Nephron (organoid): ENCODE measurements at regions not wholly inside any gene's neighbourhood (a gene's known extent, or its start where the extent isn't known, plus 50 kb on each side); places are given as distances from the start of the nearest gene placed in this dataset.

Source experiments
- H3K27ac Mint-ChIP-seq, 3 experiments: 2 replicates each; pipeline ENCODE4 v1.8.0; 2020; ENCODE audit warnings: mixed read lengths in 3 of 3, mild to moderate bottlenecking in 2 of 3, moderate library complexity in 1 of 3
- H3K27me3 Mint-ChIP-seq: 2 replicates; pipeline ENCODE4 v1.8.0; 2021; ENCODE audit warnings: low read depth, mild to moderate bottlenecking, moderate library complexity, mixed read lengths
- H3K36me3 Mint-ChIP-seq: 2 replicates; pipeline ENCODE4 v1.8.0; 2020; ENCODE audit warnings: low read depth, mixed read lengths
- H3K4me1 Mint-ChIP-seq: 2 replicates; pipeline ENCODE4 v1.8.0; 2020; ENCODE audit warnings: mixed read lengths
- H3K4me3 Mint-ChIP-seq, 3 experiments: 2 replicates each; pipeline ENCODE4 v1.8.0; 2020; ENCODE audit warnings: mild to moderate bottlenecking in 3 of 3, mixed read lengths in 3 of 3, moderate library complexity in 2 of 3
- H3K9me3 Mint-ChIP-seq: 2 replicates; pipeline ENCODE4 v1.8.0; 2020; ENCODE audit warnings: mixed read lengths
- CTCF ChIP-seq, 3 experiments: fragments of 200-600 bp; sonication (generic); IDR thresholded peaks; one replicate each; pipeline ENCODE4 v1.5.0; 2021; ENCODE audit warnings: antibody characterized with exemption in 3 of 3; ENCODE audit not compliant: unreplicated experiment in 3 of 3

DNA sequence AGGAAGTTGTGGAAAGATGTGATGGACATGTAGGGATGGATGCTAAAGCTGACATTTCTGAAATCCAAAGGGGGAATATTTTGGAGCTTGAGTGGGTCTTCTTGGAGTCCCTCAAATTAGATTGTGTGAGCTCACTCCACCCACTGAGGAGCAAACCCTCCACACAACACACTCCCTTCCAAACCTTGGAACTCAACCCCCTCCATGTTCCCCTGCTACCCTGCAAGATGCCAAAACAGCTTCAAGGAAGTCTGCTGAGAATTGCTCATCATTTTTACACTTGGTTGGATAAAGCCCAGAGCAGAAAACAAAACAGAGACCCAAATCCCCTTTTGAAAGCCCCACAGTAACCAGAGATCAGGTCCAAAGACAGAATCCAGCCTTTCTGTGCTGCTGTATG, 103.3 kb upstream of the ERCC4 start:
- TF ChIP-seq CTCF (IDR thresholded peaks at IDR 0.05; ENCODE audit: unreplicated experiment in 3 of 3) = no peak
- Mint-ChIP-seq H3K4me1 (no peaks in the 10 kb centered on the region), H3K4me3 (no peak overlapping the region), H3K36me3 (no peaks in the 10 kb centered on the region), H3K27ac (no peak overlapping the region), H3K27me3 (peaks cover 33% of the 10 kb centered on the region), H3K9me3 (no peaks in the 10 kb centered on the region)

- Mint-ChIP-seq H3K4me1 (no peaks in the 10 kb centered on the region), H3K4me3 (no peak overlapping the region), H3K27me3 (peaks cover 13% of the 10 kb centered on the region), H3K36me3 (no peaks in the 10 kb centered on the region), H3K9me3 (no peaks in the 10 kb centered on the region), H3K27ac (no peak overlapping the region)
- TF ChIP-seq CTCF (IDR thresholded peaks at IDR 0.05; ENCODE audit: unreplicated experiment in 3 of 3) = no peak
These were observed 96.5 kb upstream of the ERCC4 start for GRCh38 chr16:13823501-13823900.

DNA sequence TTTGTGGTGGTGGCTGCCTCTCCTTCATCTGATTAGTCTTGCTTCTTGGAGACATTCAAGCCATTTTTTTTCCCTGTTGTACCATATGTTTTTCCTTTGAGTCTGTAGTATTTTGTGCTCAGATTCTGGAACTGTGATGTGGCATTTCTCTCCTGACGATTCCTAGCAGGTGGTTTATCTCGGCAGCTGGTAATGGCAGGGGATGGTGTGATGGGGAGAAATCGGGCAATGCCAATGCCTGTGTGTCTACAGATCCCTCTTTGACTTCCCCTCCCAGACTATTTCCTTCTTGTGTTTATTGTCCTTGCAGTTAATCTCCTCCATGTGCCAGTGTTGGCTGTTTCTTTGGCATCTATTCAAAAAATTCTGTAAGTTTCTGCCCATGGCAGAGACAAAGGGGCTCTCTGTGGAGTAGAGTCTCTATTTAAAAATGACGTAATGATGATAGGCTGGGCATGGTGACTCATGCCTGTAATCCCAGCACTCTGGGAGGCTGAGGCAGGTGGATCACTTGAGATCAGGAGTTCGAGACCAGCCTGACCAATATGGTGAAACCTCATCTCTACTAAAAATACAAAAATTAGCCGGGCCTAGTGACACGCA, 90.2 kb upstream of the ERCC4 start:
- Mint-ChIP-seq H3K36me3 (no peaks in the 10 kb centered on the region), H3K9me3 (no peaks in the 10 kb centered on the region), H3K4me3 (no peak overlapping the region), H3K27ac (no peak overlapping the region), H3K4me1 (peaks cover 12% of the 10 kb centered on the region), H3K27me3 (peaks cover 15% of the 10 kb centered on the region)
- no peak for TF ChIP-seq CTCF (IDR thresholded peaks at IDR 0.05; ENCODE audit: unreplicated experiment in 3 of 3)

GRCh38 chr16:13833515-13833914, 86.4 kb upstream of the ERCC4 start:
- Mint-ChIP-seq H3K27me3 (peaks cover 25% of the 10 kb centered on the region), H3K4me1 (peaks cover 12% of the 10 kb centered on the region), H3K9me3 (no peaks in the 10 kb centered on the region), H3K4me3 (no peak overlapping the region), H3K27ac (no peak overlapping the region), H3K36me3 (no peaks in the 10 kb centered on the region)
- no peak for TF ChIP-seq CTCF (IDR thresholded peaks at IDR 0.05; ENCODE audit: unreplicated experiment in 3 of 3)

DNA sequence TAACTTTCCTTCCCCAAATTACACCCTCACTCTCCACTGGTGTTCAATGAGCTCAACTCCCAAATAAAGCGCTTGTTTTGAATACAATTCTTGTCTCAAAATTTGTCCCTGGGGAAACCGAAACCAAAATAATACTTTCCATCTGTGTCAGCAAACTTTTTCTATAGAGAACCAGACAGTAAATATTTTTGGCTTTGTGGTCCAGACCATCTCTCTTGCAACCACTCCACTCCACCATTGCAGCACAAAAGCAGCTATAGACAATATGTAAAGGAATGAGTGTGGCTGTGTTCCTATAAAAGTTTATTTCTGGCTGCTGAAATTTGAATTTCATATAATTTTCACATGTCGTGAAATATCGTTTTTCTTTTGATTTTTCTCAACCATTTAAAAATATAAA, 84.6 kb upstream of the ERCC4 start:
- Mint-ChIP-seq H3K9me3 (no peaks in the 10 kb centered on the region), H3K27me3 (peaks cover 34% of the 10 kb centered on the region), H3K36me3 (no peaks in the 10 kb centered on the region), H3K27ac (no peak overlapping the region), H3K4me1 (peaks cover 6% of the 10 kb centered on the region), H3K4me3 (no peak overlapping the region)
- TF ChIP-seq CTCF (IDR thresholded peaks at IDR 0.05; ENCODE audit: unreplicated experiment in 3 of 3) = no peak

DNA sequence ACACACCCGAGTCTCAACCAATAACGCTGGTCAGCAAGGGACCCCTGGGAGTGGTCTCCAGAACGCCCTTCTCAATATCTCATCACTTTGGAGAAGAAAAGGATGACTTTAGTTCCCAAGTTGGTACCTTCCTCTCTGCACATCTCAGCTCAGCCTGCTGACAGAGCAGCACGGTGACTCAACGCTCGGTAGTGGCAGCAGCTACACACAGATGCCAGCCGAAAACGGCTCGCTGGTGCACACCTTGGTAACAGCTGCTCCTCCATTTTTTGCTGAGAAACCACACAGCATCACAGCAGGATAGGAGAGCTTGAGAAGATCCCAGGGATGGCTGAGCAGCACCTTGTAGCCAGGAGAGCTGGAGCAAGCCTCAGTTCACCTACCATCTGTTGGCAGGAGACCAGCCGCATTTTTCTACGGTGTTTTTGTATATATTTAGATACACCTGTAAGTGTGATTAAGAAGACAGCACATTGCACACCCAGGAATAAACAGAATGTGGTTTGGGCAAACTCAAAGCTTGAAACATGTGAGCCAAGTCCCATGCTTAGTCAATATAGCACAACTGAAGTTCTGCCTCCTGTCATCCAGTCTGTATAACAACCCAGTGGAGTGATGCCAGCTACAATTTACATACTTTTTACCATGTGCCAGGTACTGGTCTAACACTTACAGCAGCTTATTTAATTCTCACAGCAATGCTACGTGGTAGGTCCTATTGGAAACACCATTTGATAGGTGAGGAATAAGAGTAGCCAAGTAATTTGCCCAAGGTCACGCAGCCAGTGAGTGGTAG, 83.8 kb upstream of the ERCC4 start:
- H3K36me3 Mint-ChIP-seq = no peaks in the 10 kb centered on the region
- no peak for TF ChIP-seq CTCF (IDR thresholded peaks at IDR 0.05; ENCODE audit: unreplicated experiment in 3 of 3)
- no peak overlapping the region for H3K4me3 Mint-ChIP-seq
- no peak overlapping the region for H3K27ac Mint-ChIP-seq
- H3K4me1 Mint-ChIP-seq = peaks cover 6% of the 10 kb centered on the region
- H3K9me3 Mint-ChIP-seq = no peaks in the 10 kb centered on the region
- peaks cover 34% of the 10 kb centered on the region for H3K27me3 Mint-ChIP-seq
